GM10248 (cell line): ENCODE measurements at regions not wholly inside any gene's neighbourhood (a gene's known extent, or its start where the extent isn't known, plus 50 kb on each side); places are given as distances from the start of the nearest gene placed in this dataset.

Experiments
- CTCF ChIA-PET: fragments of 300-600 bp; sonication (Branson Sonifier 250); formaldehyde crosslinking; extraction: SDS; loops from one replicate; lab custom pipeline; 2021; ENCODE audit warnings: antibody characterized with exemption; lab: Yijun Ruan, JAX
- POLR2A ChIA-PET: fragments of 350-650 bp; sonication (Branson Sonifier 250); formaldehyde crosslinking; extraction: SDS; loops from one replicate; lab custom pipeline; 2020; ENCODE audit warnings: antibody characterized with exemption; lab: Yijun Ruan, JAX
- DNase-seq: peaks from one replicate; pipeline ENCODE4 v3.0.0; 2012; ENCODE audit errors: extremely low spot score
- CTCF ChIP-seq: IDR thresholded peaks from 2 replicates; pipeline ENCODE4 v1.5.1; 2012; ENCODE audit warnings: mild to moderate bottlenecking, low read depth; ENCODE audit errors: extremely low read depth, missing control alignments, control extremely low read depth

- CTCF ChIA-PET = interaction anchor here (1.0 kb wide), 1 partner anchor 34 kb away, joined by 3 read pairs; no protein-coding TSS in a partner anchor
These were observed 174.8 kb upstream of the UBE2E2 start for GRCh38 chr3:23028294-23028693.

GRCh38 chr3:23029001-23029400, 174.1 kb upstream of the UBE2E2 start:
- ChIA-PET CTCF (interaction anchor here (1.0 kb wide), 1 partner anchor 33 kb away, joined by 3 read pairs; no protein-coding TSS in a partner anchor), POLR2A (no interaction called here)
- DNase-seq = no peak
- no peak for TF ChIP-seq CTCF

More at GRCh38 chr3:23028294-23028693, 174.8 kb upstream of the UBE2E2 start:
- POLR2A ChIA-PET = no interaction called here
- no peak for TF ChIP-seq CTCF
- no peak for DNase-seq

- no peak for TF ChIP-seq CTCF
- DNase-seq = no peak
- ChIA-PET CTCF (no interaction called here), POLR2A (no interaction called here)
These were observed 167.0 kb upstream of the UBE2E2 start for GRCh38 chr3:23035927-23036640.

- POLR2A ChIA-PET = no interaction called here
- peak; percentile 18 for DNase-seq
- TF ChIP-seq CTCF = no peak
- CTCF ChIA-PET = no interaction called here
These were observed 166.4 kb upstream of the UBE2E2 start for GRCh38 chr3:23036728-23037127.

GRCh38 chr3:23038471-23038870, 164.7 kb upstream of the UBE2E2 start:
- TF ChIP-seq CTCF = no peak
- POLR2A ChIA-PET = no interaction called here
- DNase-seq = no peak
- CTCF ChIA-PET = no interaction called here

GRCh38 chr3:23041918-23042696, 161.0 kb upstream of the UBE2E2 start:
- TF ChIP-seq CTCF = no peak
- no peak for DNase-seq
- CTCF ChIA-PET = no interaction called here
- POLR2A ChIA-PET = no interaction called here
